ENCODE measurements at regions not wholly inside any gene's neighbourhood (a gene's known extent, or its start where the extent isn't known, plus 50 kb on each side); places are given as distances from the start of the nearest gene placed in this dataset.

DNA sequence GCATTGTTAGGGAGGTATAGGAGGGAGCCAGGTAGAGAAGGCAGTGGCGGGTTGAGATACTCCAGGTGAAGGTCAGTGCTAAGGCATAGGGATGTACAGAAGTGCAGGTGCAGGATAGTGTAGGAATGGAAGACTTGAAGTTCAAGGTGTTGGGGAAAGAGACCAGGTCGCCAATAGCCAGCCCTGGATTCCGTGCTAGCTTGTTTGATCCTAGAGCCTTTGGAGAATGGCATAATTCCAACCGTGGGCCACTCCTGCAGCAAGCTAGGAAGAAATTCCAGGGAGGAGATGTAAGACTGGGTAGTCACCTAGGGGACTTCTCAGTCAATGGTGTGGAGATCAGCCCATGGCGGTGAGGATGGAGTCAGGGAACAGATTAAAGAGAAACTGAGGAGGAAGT, 272.7 kb downstream of the RPS24 start:
- BruUV-seq (replicated peaks), result no TSS peak
- H3K4me1 Mint-ChIP-seq (ENCODE audit: insufficient read depth, unreplicated experiment), result no peaks in the 10 kb centered on the region
- peaks cover 56% of the 10 kb centered on the region for H3K27me3 Mint-ChIP-seq (ENCODE audit: insufficient read depth, unreplicated experiment)
- intact Hi-C loops (cut with micrococcal nuclease), result no loop called here
- no peaks in the 10 kb centered on the region for H3K9me3 Mint-ChIP-seq (ENCODE audit: unreplicated experiment)
- TF ChIP-seq, protein P1, sequence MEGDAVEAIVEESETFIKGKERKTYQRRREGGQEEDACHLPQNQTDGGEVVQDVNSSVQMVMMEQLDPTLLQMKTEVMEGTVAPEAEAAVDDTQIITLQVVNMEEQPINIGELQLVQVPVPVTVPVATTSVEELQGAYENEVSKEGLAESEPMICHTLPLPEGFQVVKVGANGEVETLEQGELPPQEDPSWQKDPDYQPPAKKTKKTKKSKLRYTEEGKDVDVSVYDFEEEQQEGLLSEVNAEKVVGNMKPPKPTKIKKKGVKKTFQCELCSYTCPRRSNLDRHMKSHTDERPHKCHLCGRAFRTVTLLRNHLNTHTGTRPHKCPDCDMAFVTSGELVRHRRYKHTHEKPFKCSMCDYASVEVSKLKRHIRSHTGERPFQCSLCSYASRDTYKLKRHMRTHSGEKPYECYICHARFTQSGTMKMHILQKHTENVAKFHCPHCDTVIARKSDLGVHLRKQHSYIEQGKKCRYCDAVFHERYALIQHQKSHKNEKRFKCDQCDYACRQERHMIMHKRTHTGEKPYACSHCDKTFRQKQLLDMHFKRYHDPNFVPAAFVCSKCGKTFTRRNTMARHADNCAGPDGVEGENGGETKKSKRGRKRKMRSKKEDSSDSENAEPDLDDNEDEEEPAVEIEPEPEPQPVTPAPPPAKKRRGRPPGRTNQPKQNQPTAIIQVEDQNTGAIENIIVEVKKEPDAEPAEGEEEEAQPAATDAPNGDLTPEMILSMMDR (IDR thresholded peaks at IDR 0.05; ENCODE audit: unreplicated experiment), result no peak
- ChIA-PET CTCF (interaction anchor here (0.6 kb wide), 1 partner anchor 513 kb away, joined by 3 read pairs; no protein-coding TSS in a partner anchor), POLR2A (no interaction called here)
- H3K36me3 Mint-ChIP-seq (ENCODE audit: insufficient read depth, unreplicated experiment), result no peaks in the 10 kb centered on the region
- DNase-seq (ENCODE audit: unreplicated experiment), result no peak
- no peak overlapping the region for H3K27ac Mint-ChIP-seq (ENCODE audit: low read depth, unreplicated experiment)
- no peak overlapping the region for H3K4me3 Mint-ChIP-seq (ENCODE audit: unreplicated experiment)

DNA sequence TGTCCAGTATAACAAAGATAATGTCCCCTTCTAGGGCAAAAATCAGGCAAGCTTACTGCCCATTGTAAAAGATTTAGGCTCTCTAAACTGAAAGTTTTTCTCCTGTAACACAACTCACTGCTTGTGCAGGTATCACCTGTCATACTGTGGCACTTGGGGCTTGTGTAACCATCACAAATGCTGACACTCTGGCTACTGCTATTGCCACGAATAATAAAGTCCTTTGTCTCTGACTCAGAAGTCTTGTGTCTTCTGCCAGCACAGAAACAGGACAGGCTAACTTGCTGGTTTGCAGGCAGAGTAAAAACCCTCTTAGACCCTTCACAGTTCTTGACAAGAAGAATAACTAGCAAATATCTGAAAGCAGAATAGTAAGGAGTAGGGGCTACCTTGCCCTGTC, 273.9 kb downstream of the RPS24 start:
- no peak for DNase-seq (ENCODE audit: unreplicated experiment)
- intact Hi-C loops (cut with micrococcal nuclease), result no loop called here
- H3K4me1 Mint-ChIP-seq (ENCODE audit: insufficient read depth, unreplicated experiment), result no peaks in the 10 kb centered on the region
- no peaks in the 10 kb centered on the region for H3K36me3 Mint-ChIP-seq (ENCODE audit: insufficient read depth, unreplicated experiment)
- H3K4me3 Mint-ChIP-seq (ENCODE audit: unreplicated experiment), result no peak overlapping the region
- TF ChIP-seq, protein P1 (IDR thresholded peaks at IDR 0.05; ENCODE audit: unreplicated experiment), result no peak
- peaks cover 69% of the 10 kb centered on the region for H3K27me3 Mint-ChIP-seq (ENCODE audit: insufficient read depth, unreplicated experiment)
- BruUV-seq (replicated peaks), result no TSS peak
- ChIA-PET POLR2A (no interaction called here), CTCF (no interaction called here)
- no peaks in the 10 kb centered on the region for H3K9me3 Mint-ChIP-seq (ENCODE audit: unreplicated experiment)
- no peak overlapping the region for H3K27ac Mint-ChIP-seq (ENCODE audit: low read depth, unreplicated experiment)

GRCh38 chr10:78309536-78310237, 276.0 kb downstream of the RPS24 start:
- intact Hi-C loops (cut with micrococcal nuclease), result no loop called here
- Mint-ChIP-seq H3K27ac (ENCODE audit: low read depth, unreplicated experiment) (no peak overlapping the region), H3K4me1 (ENCODE audit: insufficient read depth, unreplicated experiment) (no peaks in the 10 kb centered on the region), H3K27me3 (ENCODE audit: insufficient read depth, unreplicated experiment) (peaks cover 84% of the 10 kb centered on the region), H3K9me3 (ENCODE audit: unreplicated experiment) (no peaks in the 10 kb centered on the region), H3K36me3 (ENCODE audit: insufficient read depth, unreplicated experiment) (no peaks in the 10 kb centered on the region), H3K4me3 (ENCODE audit: unreplicated experiment) (no peak overlapping the region)
- POLR2A ChIA-PET, result no interaction called here
- BruUV-seq (replicated peaks), result no TSS peak
- no peak for DNase-seq (ENCODE audit: unreplicated experiment)
- TF ChIP-seq, protein P1 (IDR thresholded peaks at IDR 0.05; ENCODE audit: unreplicated experiment), result no peak
- CTCF ChIA-PET, result interaction anchor here (0.7 kb wide), 1 partner anchor 435 kb away, joined by 3 read pairs; no protein-coding TSS in a partner anchor

DNA sequence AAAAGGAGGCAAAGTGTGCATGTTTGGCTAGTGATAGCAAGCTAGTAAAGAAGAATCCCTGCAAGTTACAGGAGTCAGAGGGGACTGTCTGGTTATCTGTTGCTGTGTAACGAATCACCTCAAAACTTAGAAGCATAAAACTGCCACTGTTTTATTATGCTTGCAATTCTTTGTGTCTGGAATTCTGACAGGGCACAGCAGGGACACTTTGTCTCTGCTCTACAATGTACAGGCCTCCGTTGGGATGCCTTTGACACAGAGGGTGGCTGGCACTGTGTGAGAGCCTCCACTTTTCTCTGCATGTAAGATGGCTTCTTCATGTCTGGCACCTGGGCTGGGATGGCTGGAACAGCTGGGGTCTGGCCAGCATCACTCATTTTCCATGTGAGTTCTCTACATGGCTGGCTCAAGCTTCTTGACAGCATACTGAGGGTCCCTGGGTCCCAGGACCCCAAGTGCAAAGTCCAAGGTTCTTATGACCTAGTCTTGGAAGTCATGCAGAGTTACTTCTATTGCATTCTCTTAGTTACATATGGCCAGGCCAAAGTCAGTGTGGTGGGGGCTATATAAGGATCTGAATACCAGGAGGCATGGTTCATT, 276.9 kb downstream of the RPS24 start:
- H3K27ac Mint-ChIP-seq (ENCODE audit: low read depth, unreplicated experiment), result no peak overlapping the region
- H3K4me3 Mint-ChIP-seq (ENCODE audit: unreplicated experiment), result no peak overlapping the region
- H3K4me1 Mint-ChIP-seq (ENCODE audit: insufficient read depth, unreplicated experiment), result no peaks in the 10 kb centered on the region
- peaks cover 84% of the 10 kb centered on the region for H3K27me3 Mint-ChIP-seq (ENCODE audit: insufficient read depth, unreplicated experiment)
- no peak for DNase-seq (ENCODE audit: unreplicated experiment)
- no peaks in the 10 kb centered on the region for H3K9me3 Mint-ChIP-seq (ENCODE audit: unreplicated experiment)
- BruUV-seq (replicated peaks), result no TSS peak
- TF ChIP-seq, protein P1 (IDR thresholded peaks at IDR 0.05; ENCODE audit: unreplicated experiment), result no peak
- no peaks in the 10 kb centered on the region for H3K36me3 Mint-ChIP-seq (ENCODE audit: insufficient read depth, unreplicated experiment)
- intact Hi-C loops (cut with micrococcal nuclease), result no loop called here
- POLR2A ChIA-PET, result no interaction called here
- CTCF ChIA-PET, result interaction anchor here (0.5 kb wide), 1 partner anchor 102 kb away, joined by 4 read pairs; no protein-coding TSS in a partner anchor

All from MCF 10A (cell line).